Stomach (tissue), 4 donors: ENCODE measurements at regions not wholly inside any gene's neighbourhood (a gene's known extent, or its start where the extent isn't known, plus 50 kb on each side); places are given as distances from the start of the nearest gene placed in this dataset.

Experiments used
- CTCF ChIP-seq, 7 experiments: fragments of 450-650 bp in 4 of 7; fragments of 200-600 bp in 3 of 7; sonication (generic) in 3 of 7; IDR thresholded peaks; one replicate each; pipeline ENCODE4 v1.5.1; 2016 to 2019; ENCODE audit warnings: antibody characterized with exemption in 7 of 7, control low read depth in 2 of 7, mild to moderate bottlenecking in 1 of 7
- POLR2A ChIP-seq, 4 donors: fragments of 450-650 bp; IDR thresholded peaks; one replicate each; pipeline ENCODE4 v1.6.1; 2016; ENCODE audit warnings: antibody characterized with exemption in 4 of 4, control low read depth in 2 of 4, mild to moderate bottlenecking in 1 of 4, moderate library complexity in 1 of 4

GRCh38 chr3:110253794-110254193 lies 817.8 kb upstream of the NECTIN3 start:
- no peak for TF ChIP-seq POLR2A (IDR thresholded peaks at IDR 0.05)
- no peak for TF ChIP-seq CTCF (IDR thresholded peaks at IDR 0.05)
